SK-N-SH (cell line): ENCODE measurements at regions not wholly inside any gene's neighbourhood (a gene's known extent, or its start where the extent isn't known, plus 50 kb on each side); places are given as distances from the start of the nearest gene placed in this dataset.

ENCODE experiments used
- CTCF ChIP-seq: fragments of 200-600 bp; sonication (generic); IDR thresholded peaks from 2 replicates; pipeline ENCODE4 v1.6.1; 2017; ENCODE audit warnings: antibody characterized with exemption, mild to moderate bottlenecking, moderate library complexity
- EZH2phosphoT487 ChIP-seq: fragments of 200-600 bp; sonication (generic); IDR thresholded peaks from 2 replicates; pipeline ENCODE4 v1.6.1; 2017; ENCODE audit warnings: low read depth, mixed run types, mild to moderate bottlenecking, antibody characterized with exemption, moderate library complexity, borderline replicate concordance
- FOSL2 ChIP-seq: IDR thresholded peaks from 2 replicates; pipeline ENCODE4 v1.4.0; 2012; ENCODE audit warnings: low read depth, mild to moderate bottlenecking, moderate library complexity, borderline replicate concordance
- MXI1 ChIP-seq: IDR thresholded peaks from 2 replicates; pipeline ENCODE4 v1.6.1; 2012; ENCODE audit warnings: mild to moderate bottlenecking, low read depth, low read length, improper control_type of control experiment
- POLR2AphosphoS5 ChIP-seq: IDR thresholded peaks from 2 replicates; pipeline ENCODE4 v1.6.1; 2012; ENCODE audit warnings: low read depth, low read length
- TF ChIP-seq, protein P1 (sequence below): IDR thresholded peaks from 2 replicates; pipeline ENCODE4 v1.4.0; 2012; ENCODE audit warnings: low read depth
- TF ChIP-seq, protein P2 (sequence below): IDR thresholded peaks from 2 replicates; pipeline ENCODE4 v1.6.1; 2012; ENCODE audit warnings: mild to moderate bottlenecking, low read depth, low read length, moderate library complexity

DNA sequence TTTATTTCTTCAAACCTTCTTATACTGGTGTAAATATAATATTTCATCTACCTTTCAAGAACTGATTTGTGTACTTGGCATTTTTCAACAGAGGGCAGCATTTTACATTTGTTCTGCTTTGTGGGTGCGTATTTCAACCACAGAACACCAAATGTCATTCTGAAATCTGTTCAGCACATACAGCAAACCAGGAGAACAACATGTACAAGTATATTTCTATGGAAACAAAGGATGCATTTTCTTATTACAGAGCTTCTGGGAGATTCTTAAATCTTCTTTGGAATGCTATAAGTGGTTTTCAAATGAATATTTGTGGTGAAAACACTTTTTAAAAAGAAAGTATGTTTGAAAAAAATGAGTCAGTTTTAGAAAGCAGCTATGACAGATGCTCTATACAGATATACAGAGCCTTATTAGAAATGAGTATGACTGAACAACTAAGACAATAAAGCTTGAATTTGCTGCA lies 946.0 kb downstream of the FAM181B start:
- TF ChIP-seq, protein P1, sequence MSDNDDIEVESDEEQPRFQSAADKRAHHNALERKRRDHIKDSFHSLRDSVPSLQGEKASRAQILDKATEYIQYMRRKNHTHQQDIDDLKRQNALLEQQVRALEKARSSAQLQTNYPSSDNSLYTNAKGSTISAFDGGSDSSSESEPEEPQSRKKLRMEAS: no peak
- peak; percentile 49 for TF ChIP-seq CTCF
- TF ChIP-seq POLR2AphosphoS5: no peak
- TF ChIP-seq FOSL2: no peak
- TF ChIP-seq MXI1: no peak
- TF ChIP-seq, protein P2, sequence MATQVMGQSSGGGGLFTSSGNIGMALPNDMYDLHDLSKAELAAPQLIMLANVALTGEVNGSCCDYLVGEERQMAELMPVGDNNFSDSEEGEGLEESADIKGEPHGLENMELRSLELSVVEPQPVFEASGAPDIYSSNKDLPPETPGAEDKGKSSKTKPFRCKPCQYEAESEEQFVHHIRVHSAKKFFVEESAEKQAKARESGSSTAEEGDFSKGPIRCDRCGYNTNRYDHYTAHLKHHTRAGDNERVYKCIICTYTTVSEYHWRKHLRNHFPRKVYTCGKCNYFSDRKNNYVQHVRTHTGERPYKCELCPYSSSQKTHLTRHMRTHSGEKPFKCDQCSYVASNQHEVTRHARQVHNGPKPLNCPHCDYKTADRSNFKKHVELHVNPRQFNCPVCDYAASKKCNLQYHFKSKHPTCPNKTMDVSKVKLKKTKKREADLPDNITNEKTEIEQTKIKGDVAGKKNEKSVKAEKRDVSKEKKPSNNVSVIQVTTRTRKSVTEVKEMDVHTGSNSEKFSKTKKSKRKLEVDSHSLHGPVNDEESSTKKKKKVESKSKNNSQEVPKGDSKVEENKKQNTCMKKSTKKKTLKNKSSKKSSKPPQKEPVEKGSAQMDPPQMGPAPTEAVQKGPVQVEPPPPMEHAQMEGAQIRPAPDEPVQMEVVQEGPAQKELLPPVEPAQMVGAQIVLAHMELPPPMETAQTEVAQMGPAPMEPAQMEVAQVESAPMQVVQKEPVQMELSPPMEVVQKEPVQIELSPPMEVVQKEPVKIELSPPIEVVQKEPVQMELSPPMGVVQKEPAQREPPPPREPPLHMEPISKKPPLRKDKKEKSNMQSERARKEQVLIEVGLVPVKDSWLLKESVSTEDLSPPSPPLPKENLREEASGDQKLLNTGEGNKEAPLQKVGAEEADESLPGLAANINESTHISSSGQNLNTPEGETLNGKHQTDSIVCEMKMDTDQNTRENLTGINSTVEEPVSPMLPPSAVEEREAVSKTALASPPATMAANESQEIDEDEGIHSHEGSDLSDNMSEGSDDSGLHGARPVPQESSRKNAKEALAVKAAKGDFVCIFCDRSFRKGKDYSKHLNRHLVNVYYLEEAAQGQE: no peak
- no peak for TF ChIP-seq EZH2phosphoT487
